NCI-H2227 (cell line): ENCODE measurements at regions not wholly inside any gene's neighbourhood (a gene's known extent, or its start where the extent isn't known, plus 50 kb on each side); places are given as distances from the start of the nearest gene placed in this dataset.

Source experiments
- DNase-seq: peaks from one replicate; lab custom pipeline; 2025; ENCODE audit not compliant: unreplicated experiment; lab: John Stamatoyannopoulos, UW

DNA sequence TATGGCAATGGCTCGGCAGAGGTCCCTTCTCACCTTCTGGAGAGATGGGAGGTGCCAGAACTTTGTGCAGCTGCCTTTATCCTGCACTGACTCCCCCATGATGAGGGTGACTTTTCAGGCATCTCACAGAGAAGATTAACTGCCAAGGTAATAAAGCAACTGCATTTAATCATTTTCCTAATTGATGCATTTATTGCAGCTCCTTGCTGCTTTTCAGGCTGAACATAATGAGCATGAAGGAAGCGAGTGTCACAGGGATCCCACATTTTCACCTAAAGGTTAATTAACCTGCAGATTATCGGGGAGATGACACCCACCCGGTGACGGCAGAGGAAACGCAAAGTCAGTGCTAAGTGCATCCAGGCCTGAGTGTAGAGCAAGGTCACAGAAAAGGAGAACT, 154.3 kb downstream of the ICE1 start:
- DNase-seq: no peak

DNA sequence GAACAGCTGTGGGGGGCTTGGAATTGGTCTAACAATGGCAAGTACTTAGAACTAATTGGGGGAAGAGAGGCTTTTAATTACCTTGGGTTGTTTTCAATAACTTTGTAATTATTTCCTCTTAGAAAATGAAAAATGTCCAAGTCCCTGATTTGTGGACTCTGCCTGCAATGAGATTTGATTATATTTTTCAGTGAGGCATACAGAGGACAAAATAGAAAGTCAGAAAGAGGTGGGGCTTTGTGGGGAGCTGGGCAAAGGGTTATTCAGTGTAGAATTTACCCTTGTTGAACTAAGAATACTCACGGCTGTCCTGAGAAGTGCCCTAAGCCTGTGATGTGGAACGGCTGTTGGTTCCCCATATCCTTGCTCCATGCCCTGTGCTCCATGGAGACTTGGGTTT, 153.0 kb downstream of the ICE1 start:
- no peak for DNase-seq

DNA sequence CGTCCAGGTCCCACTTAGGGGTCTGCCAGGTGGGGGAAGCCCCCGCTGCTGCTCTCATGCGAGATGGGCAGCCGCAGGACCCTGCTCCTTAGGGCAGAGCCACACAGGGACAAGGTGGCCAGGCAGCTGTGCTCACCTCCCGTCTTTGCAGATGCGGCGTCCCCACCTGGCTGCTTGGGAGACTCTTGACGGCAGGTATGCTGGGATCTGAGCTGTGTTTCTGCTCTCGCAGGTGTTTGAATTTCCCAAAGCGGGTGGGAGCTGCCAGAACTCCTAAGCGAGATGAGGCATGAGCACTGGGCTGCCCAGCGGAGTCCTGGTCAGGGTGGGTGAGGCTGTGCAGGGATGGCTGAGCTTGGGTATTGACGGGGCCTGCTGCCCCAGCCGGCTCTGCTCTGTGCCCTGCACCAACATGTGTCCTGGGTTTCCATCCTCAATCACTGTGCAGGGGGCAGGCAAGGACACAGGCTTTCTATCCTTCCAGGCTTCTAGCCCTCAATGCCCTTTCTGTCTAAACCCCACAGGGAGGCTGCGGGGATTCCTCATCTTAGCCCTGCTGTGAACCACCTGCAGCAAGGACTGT, 151.4 kb downstream of the ICE1 start:
- no peak for DNase-seq

DNA sequence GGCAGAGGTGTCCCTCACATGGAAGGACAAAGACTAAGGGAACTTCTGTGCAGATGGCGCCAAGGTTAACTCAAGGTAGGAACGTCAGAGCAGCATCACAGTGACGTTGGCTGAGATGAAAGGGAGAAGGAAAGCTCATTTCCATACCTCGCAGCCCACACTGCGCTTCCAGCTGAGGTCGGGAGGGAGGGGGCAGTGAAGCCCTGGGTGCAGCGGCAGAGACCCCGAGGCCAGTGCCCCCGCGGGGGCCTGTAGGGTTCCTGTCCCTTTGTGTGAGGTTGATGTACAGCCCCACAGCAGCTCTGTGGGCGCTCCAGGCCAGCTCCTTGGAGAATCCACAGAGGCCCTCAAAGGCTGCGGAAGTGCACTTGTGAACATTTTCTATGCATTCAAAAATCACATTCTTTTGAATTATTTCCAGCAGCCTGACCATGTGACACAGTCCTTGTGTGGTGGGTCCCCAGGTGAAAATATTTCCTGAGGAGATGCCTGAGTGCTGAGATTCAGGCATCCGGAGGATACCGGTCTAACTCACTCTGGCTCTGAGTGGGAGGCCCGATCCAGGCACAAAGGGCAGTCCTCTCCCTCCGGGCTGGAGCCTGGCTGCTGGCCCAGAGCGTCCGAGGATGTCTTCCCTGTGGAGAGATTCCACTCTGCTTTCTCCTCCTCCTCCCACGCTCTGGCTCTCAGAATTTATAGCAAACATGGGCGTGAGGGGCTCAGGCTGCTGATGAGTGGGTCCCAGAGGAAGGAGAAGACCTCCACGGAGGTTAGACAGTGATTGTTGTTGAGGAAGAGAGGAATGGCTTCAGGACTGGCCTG, 150.7 kb downstream of the ICE1 start:
- DNase-seq: peak; percentile 16

DNA sequence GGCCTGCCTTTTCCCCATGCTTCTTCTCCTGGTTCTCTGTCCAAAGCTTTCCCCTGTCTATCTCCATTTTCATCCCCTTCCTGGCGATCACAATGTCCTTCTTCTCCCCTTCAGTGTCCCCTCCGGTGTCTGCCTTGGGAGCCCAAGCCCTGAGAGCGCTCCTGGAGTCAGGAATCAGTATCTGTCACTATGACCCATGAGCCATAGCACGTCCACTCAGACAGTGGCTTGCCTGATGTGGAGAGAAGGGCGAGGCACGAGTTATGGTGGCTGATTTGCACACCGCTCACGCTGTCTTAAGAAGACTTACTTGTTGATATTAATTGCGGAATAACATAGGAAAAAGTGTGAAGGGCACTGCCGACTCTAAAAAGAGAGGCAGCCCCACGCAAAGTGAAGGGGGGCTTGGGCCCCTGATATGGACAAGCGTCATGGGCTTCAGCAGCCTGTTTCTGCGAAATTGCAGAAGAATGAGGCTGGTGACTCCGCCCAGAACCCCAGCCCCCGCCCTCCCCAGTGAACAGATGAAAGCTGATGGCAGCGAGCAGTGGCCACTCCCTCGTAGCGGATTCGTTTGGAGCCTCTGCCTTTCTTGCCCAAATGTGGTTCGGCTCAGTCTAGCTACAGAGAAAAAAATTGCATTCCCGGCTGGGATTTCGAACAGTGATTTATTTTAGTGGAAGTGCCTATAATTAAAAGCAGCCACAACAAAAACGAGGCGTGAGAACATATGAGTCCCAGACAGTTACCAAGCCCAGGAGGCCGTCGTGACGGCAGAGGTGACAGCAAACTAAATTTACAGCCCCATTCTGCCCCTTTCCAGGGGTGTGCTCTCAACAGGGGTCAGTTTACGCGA, 149.8 kb downstream of the ICE1 start:
- DNase-seq: peak; percentile 30

DNA sequence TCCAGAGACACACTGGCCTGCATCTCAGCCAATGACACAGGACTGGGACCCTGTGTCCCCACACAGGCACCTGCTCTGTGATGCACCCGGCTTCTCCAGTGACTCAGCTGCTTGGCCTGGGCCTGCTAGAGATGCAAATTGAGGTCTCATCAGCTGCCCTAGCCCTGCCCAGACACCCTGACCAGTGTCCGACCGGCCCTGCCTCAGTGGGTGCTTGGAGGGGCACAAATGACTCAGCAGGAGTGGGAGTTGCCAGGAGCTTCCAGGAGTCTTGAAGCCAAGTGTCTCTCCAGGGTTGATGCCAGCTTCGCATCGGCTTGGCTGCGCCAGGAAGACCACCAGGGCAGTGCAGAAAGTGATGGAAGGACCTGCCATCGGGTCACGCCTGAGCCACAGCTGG, 148.2 kb downstream of the ICE1 start:
- DNase-seq: no peak

DNA sequence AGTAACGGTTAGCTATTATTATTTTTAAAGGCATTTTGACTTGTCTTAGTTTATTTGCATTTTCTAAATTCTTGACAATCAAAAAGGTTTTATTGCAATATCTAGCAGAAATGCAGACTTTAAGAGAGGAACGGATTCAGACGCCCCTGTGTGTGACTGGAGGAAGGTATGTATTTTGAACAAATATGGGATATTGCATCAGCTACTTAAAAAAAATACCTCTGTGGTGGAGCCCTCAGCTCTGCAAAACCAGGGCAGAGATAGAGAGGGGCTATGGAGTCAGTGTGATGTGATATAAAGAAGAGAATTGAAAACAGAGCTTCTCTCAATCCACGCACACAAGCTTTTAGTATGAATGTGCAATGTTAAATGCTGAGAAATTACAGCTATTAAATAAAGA, 142.4 kb downstream of the ICE1 start:
- no peak for DNase-seq

DNA sequence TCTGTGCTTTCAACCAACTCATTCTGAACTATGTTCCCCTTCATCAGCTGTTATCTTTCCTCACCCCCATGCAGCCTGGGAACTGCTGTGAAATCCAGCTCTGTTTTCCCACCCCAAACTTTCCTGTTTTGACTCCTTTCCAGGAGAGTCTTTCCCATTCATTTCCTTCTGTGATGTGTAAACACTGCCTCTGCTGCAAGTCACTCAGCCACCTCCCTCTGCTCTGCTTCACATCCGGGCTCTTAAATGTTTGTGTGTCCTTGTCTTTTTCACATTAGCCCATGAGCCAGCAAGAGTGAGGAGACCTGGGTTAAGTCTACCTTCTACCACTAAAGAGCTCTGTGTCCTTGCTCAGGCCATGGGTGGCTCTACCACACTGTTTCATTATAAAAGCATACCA, 137.5 kb downstream of the ICE1 start:
- DNase-seq: no peak

DNA sequence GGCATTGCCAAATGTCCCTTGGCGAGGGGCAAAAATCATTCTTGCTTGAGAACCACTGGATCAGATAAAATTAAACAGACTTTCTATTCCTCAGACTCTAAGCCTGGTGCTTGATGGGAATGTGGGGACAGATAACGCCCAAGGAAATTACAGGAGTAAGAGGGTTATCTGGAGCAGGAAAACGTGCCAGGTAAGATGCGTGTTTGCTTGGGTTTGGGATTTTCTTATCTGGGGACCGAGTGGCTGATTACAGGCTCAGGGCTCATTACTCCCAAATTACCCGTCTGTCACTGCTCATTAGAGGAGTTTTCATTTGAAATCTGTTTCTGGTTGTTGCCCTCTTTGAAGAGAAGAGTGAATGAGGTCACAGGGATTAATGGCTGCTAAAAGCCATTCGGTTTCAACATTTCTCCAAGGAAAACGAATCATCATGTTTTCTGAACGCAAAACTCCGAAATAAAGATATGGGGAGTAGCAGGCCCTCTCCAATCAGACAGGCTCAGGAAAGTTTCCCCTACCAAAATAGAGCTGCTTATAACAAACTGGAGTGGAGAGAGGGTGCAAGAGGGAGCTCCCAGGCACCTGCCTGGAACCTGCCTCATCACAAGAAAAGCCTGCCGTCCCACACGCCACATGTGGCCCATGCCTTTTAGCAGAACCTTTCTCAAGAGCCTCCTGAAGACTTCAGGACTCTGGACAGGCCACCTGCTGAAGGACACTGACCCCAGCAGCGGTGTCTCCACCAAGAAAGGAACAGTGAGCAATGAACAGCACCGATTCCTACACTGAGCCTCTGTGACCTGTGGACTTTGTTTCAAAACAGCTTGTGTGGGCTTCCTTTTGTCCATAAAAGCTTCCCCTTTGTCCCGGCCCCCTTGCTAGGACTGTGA, 136.4 kb downstream of the ICE1 start:
- no peak for DNase-seq

DNA sequence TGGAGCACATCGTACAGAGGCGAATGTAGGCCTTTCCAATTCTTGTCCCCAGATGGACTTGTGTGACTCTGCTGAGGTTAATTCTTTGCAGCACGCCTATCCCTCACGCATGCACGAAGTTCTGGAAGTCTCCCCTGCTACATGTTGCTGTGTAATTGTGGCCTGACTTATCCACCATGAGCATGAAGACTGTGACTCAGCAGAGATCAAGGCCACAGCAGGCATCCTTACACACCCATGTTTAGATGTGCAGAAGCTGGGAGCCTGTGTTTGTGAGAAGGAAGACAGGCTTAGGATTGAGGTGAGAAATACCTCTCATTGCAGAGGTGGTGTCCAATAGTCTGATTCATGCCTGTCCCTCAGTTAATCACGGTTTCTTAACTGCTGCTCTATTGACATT, 135.6 kb downstream of the ICE1 start:
- DNase-seq: no peak

DNA sequence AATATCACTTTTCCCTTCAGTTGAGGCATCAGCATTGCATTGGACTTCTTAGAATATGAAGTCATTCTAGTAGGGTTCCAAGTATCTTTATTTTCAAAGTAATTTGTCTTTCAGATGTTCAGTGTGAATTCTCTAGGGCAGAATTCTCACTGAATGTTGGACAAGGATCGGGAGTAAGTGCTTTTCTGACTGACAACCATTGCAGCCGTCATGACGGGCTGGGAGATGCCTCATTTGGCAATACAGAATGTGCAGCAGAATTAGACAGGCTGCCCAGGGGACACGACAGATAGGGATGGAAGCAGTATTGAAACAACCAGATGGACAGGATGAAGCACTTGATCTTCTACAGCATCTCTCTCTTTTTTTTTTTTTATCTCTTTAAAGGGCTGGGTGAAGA, 129.0 kb downstream of the ICE1 start:
- no peak for DNase-seq

DNA sequence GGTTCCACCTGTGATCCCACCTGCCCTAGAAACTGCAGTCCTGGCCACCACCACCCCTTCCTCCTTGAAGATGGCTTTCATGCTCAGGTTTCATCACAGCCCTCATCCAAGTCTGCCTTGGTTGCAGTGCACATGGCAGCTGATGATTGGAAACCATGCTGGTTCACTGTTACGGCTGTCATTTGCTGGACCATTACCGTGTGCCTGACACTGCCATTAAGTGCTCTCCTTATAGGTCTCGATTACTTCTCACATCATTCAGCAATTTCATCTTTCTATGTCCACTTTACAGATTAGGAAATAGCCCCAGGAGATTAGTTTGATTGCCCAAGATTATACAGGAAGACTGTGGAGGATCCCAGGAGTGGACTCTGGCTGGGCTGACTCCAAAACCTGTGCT, 123.9 kb downstream of the ICE1 start:
- DNase-seq: no peak

DNA sequence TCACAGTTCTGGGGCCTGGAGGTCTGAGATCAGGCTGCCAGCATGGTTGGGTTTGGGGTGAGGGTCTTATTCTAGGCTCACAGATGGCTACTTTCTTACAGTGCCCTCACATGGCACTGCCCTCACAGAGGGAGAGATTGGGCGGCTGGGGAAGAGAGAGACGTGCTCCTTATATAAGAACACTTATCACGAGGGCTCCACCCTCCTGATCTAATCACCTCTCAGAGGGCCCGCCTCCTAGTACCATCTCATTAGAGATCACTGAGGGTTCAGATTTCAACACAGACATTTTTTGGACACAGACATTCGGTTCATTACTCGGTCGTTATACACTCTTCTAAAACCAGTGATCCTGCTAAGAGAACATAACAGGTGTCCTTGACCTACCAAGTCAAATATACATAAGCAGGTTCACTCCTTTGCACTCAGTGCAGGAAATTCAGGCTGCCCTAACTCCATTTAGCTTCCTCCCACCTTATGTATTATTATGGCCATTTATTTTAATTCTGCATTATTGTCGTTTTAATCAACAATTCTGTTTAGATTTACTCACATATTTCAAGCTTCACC, 121.7 kb downstream of the ICE1 start:
- DNase-seq: no peak

DNA sequence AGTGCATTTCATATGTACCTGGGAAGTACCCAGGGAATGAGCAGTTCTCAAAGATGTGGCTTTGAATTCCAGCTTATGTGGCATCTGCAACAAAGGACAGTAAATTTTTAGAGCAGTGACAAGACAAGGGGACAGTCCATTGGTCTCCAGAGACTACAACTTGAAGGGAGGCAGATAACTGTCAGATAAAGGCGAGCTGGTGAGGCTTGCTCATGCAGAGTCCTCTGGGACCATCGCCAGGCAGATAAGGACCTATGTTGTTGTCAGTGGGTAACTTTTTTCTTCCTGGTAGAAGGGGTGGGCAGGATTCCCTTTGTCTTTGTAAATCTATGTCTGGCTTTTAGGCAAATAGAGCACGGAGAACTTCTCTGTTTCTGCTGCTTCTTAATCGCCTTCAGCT, 120.2 kb downstream of the ICE1 start:
- no peak for DNase-seq

DNA sequence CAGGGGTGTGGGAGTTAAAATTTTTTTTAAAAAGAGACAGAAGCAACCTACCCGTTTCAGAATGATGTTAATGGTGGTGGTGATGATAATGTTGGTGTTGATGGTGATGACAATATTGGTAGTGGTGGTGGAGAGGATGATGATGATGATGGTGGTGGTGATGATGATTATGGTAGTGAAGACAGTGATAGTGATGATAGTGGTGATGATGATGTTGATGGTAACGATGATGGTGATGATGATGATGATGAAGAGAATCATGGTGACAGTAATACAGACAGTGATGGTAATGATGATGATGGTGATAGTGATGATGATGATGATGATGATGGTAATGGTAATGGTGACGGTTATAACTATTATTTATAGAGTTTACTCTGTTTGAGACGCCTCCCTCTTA, 117.6 kb downstream of the ICE1 start:
- no peak for DNase-seq
